Stimulated activated naive CD4-positive, alpha-beta T cell treated with Interleukin-2 at 50 U/mL for 16 hours (primary cell): ENCODE measurements at regions not wholly inside any gene's neighbourhood (a gene's known extent, or its start where the extent isn't known, plus 50 kb on each side); places are given as distances from the start of the nearest gene placed in this dataset.

Experiments
- DNase-seq: peaks from one replicate; lab custom pipeline; 2025; lab: John Stamatoyannopoulos, UW

- DNase-seq, result no peak
Measured at GRCh38 chr2:204183608-204184007, 247.0 kb downstream of the ICOS start.

- DNase-seq, result no peak
Measured at GRCh38 chr2:204184226-204184625, 247.7 kb downstream of the ICOS start.

- DNase-seq, result no peak
Measured at GRCh38 chr2:204187229-204188083, 250.9 kb downstream of the ICOS start.

GRCh38 chr2:204191574-204191973 is 255.0 kb downstream of the ICOS start:
- no peak for DNase-seq

- no peak for DNase-seq
Measured at GRCh38 chr2:204195498-204195897, 258.9 kb downstream of the ICOS start.

GRCh38 chr2:204197336-204198005 is 260.9 kb downstream of the ICOS start:
- no peak for DNase-seq

- no peak for DNase-seq
Measured at GRCh38 chr2:204199357-204199756, 262.8 kb downstream of the ICOS start.

- no peak for DNase-seq
Measured at GRCh38 chr2:204201507-204201906, 264.9 kb downstream of the ICOS start.

GRCh38 chr2:204202253-204202652 is 265.7 kb downstream of the ICOS start:
- no peak for DNase-seq

- no peak for DNase-seq
Measured at GRCh38 chr2:204203704-204204103, 267.1 kb downstream of the ICOS start.

GRCh38 chr2:204205082-204205481 is 268.5 kb downstream of the ICOS start:
- DNase-seq, result no peak

- DNase-seq, result no peak
Measured at GRCh38 chr2:204205538-204205937, 269.0 kb downstream of the ICOS start.

GRCh38 chr2:204207866-204208265 is 271.3 kb downstream of the ICOS start:
- no peak for DNase-seq

- DNase-seq, result no peak
Measured at GRCh38 chr2:204213588-204213987, 277.0 kb downstream of the ICOS start.

- no peak for DNase-seq
Measured at GRCh38 chr2:204218040-204218439, 281.5 kb downstream of the ICOS start.

- DNase-seq, result no peak
Measured at GRCh38 chr2:204219196-204219595, 282.6 kb downstream of the ICOS start.

- DNase-seq, result no peak
Measured at GRCh38 chr2:204220896-204221295, 284.3 kb downstream of the ICOS start.

GRCh38 chr2:204223046-204223445 is 286.5 kb downstream of the ICOS start:
- no peak for DNase-seq

- DNase-seq, result no peak
Measured at GRCh38 chr2:204223544-204223943, 287.0 kb downstream of the ICOS start.

- no peak for DNase-seq
Measured at GRCh38 chr2:204225671-204226073, 289.1 kb downstream of the ICOS start.

GRCh38 chr2:204226305-204226880 is 289.8 kb downstream of the ICOS start:
- no peak for DNase-seq

GRCh38 chr2:204228169-204228886 is 291.8 kb downstream of the ICOS start:
- no peak for DNase-seq
